H1 (cell line): ENCODE measurements at regions not wholly inside any gene's neighbourhood (a gene's known extent, or its start where the extent isn't known, plus 50 kb on each side); places are given as distances from the start of the nearest gene placed in this dataset.

ENCODE experiments used
- CTCF ChIA-PET: fragments of 300-600 bp; sonication (Branson Sonifier 250); formaldehyde crosslinking; loops from one replicate; lab custom pipeline; 2021; ENCODE audit not compliant: partially characterized antibody; lab: Charles Lee
- POLR2A ChIA-PET: fragments of 300-600 bp; sonication (Branson Sonifier 250); formaldehyde crosslinking; loops from one replicate; lab custom pipeline; 2021; ENCODE audit warnings: inconsistent platforms; ENCODE audit not compliant: partially characterized antibody; lab: Charles Lee
- DNase-seq, 2 experiments: peaks; one replicate each; pipeline versions ENCODE4 v3.0.0 to v3.0.0-alpha.2; 2010 to 2022; ENCODE audit warnings: low spot score in 2 of 2, low read depth in 1 of 2, mixed read lengths in 1 of 2
- FAIRE-seq: peaks from 2 replicates; lab custom pipeline; 2011; peaks lifted over from hg19 to GRCh38; lab: Jason Lieb, UNC
- H2AFZ ChIP-seq: 2 replicates; pipeline ENCODE4 v1.8.1; 2012; ENCODE audit warnings: low read length, inconsistent platforms
- H2AK5ac ChIP-seq: 2 replicates; pipeline ENCODE4 v1.6.1; 2013; ENCODE audit warnings: low read depth, low read length
- H2BK120ac ChIP-seq: replicated peaks from 2 replicates; pipeline ENCODE3; 2013; ENCODE audit warnings: low read depth, low read length, inconsistent platforms
- H2BK12ac ChIP-seq: 2 replicates; pipeline ENCODE4 v1.6.1; 2013; ENCODE audit warnings: low read depth, low read length
- H2BK15ac ChIP-seq: 2 replicates; pipeline ENCODE4 v1.6.1; 2013; ENCODE audit warnings: low read length
- H2BK20ac ChIP-seq: 2 replicates; pipeline ENCODE4 v1.6.1; 2013; ENCODE audit warnings: low read length
- H2BK5ac ChIP-seq: 2 replicates; pipeline ENCODE4 v1.6.1; 2013; ENCODE audit warnings: low read depth, low read length
- H3K14ac ChIP-seq: 2 replicates; pipeline ENCODE4 v1.6.1; 2013; ENCODE audit warnings: inconsistent platforms; ENCODE audit not compliant: insufficient read length
- H3K18ac ChIP-seq: 2 replicates; pipeline ENCODE4 v1.6.1; 2013; ENCODE audit warnings: low read length; ENCODE audit errors: extremely low read depth
- H3K23ac ChIP-seq: 2 replicates; pipeline ENCODE4 v1.6.1; 2013; ENCODE audit warnings: inconsistent platforms; ENCODE audit not compliant: insufficient read length
- H3K23me2 ChIP-seq: 2 replicates; pipeline ENCODE4 v1.6.1; 2013; ENCODE audit warnings: low read depth, low read length
- H3K27ac ChIP-seq: 2 replicates; pipeline ENCODE4 v1.6.1; 2011; ENCODE audit warnings: low read depth, low read length, inconsistent platforms
- H3K27me3 ChIP-seq, 4 experiments: replicated peaks in 1 of 4; 1 replicate in 1 of 4; 2 replicates in 3 of 4; pipeline versions ENCODE4 v1.6.1 to v1.8.1; 2011 to 2013; ENCODE audit warnings: low read length in 3 of 4, mild to moderate bottlenecking in 3 of 4, inconsistent platforms in 2 of 4, mixed read lengths in 2 of 4, moderate library complexity in 1 of 4; ENCODE audit not compliant: control insufficient read depth in 3 of 4, insufficient read depth in 3 of 4; ENCODE audit errors: extremely low read depth in 1 of 4
- H3K36me3 ChIP-seq, 4 experiments: 2 replicates each; pipeline versions ENCODE4 v1.6.1 to v1.8.1; 2011 to 2013; ENCODE audit warnings: mild to moderate bottlenecking in 4 of 4, low read length in 3 of 4, moderate library complexity in 2 of 4, control low read depth in 1 of 4, inconsistent platforms in 1 of 4; ENCODE audit not compliant: insufficient read depth in 4 of 4, control insufficient read depth in 2 of 4
- H3K4ac ChIP-seq: replicated peaks from 2 replicates; pipeline ENCODE3; 2013; ENCODE audit warnings: low read length, low read depth, mixed read lengths, inconsistent platforms; ENCODE audit not compliant: insufficient read length
- H3K4me1 ChIP-seq, 4 experiments: replicated peaks in 1 of 4; 1 replicate in 1 of 4; 2 replicates in 3 of 4; pipeline versions ENCODE4 v1.6.1 to v1.8.1; 2011 to 2013; ENCODE audit warnings: low read length in 3 of 4, inconsistent platforms in 2 of 4, mixed read lengths in 1 of 4; ENCODE audit not compliant: insufficient read depth in 4 of 4, control insufficient read depth in 3 of 4
- H3K4me2 ChIP-seq, 2 experiments: 2 replicates each; pipeline versions ENCODE4 v1.6.1 to v1.8.1; 2011 to 2013; ENCODE audit warnings: low read depth in 2 of 2, low read length in 2 of 2, control low read depth in 1 of 2, inconsistent platforms in 1 of 2, mild to moderate bottlenecking in 1 of 2; ENCODE audit not compliant: insufficient read depth in 1 of 2
- H3K4me3 ChIP-seq, 4 experiments: fragments of 200-600, 300-600 bp in 1 of 4; sonication (generic), shearing (Covaris generic), sonication (Bioruptor Twin) in 1 of 4; 2 replicates each; pipeline versions ENCODE4 v1.5.1 to v1.8.1; 2011 to 2016; ENCODE audit warnings: low read length in 4 of 4, low read depth in 3 of 4, control low read depth in 2 of 4, inconsistent platforms in 2 of 4, mild to moderate bottlenecking in 2 of 4, mixed read lengths in 1 of 4, moderate library complexity in 1 of 4; ENCODE audit not compliant: insufficient read depth in 2 of 4; ENCODE audit errors: extremely low read depth in 1 of 4
- H3K56ac ChIP-seq: replicated peaks from 2 replicates; pipeline ENCODE3; 2013; ENCODE audit warnings: low read depth, mild to moderate bottlenecking, mixed read lengths, low read length, inconsistent platforms; ENCODE audit not compliant: insufficient read length
- H3K79me1 ChIP-seq: 2 replicates; pipeline ENCODE4 v1.6.1; 2013; ENCODE audit warnings: low read depth, low read length, control low read depth
- H3K79me2 ChIP-seq, 2 experiments: 2 replicates each; pipeline versions ENCODE4 v1.6.1 to v1.8.1; 2012 to 2013; ENCODE audit warnings: low read length in 2 of 2, mild to moderate bottlenecking in 2 of 2, inconsistent platforms in 1 of 2; ENCODE audit not compliant: insufficient read depth in 2 of 2, control insufficient read depth in 1 of 2
- H3K9ac ChIP-seq, 4 experiments: replicated peaks in 1 of 4; 1 replicate in 1 of 4; 2 replicates in 3 of 4; pipeline versions ENCODE4 v1.6.1 to v1.8.1; 2011 to 2013; ENCODE audit warnings: low read depth in 3 of 4, low read length in 3 of 4, control low read depth in 2 of 4, mild to moderate bottlenecking in 2 of 4, moderate library complexity in 2 of 4, inconsistent platforms in 1 of 4; ENCODE audit errors: extremely low read depth in 1 of 4
- H3K9me3 ChIP-seq, 2 experiments: 2 replicates each; pipeline versions ENCODE4 v1.6.1 to v1.8.1; 2012 to 2013; ENCODE audit warnings: mild to moderate bottlenecking in 2 of 2, moderate library complexity in 2 of 2, control low read depth in 1 of 2, inconsistent platforms in 1 of 2, low read depth in 1 of 2, low read length in 1 of 2, mixed read lengths in 1 of 2; ENCODE audit not compliant: insufficient read depth in 2 of 2
- H4K20me1 ChIP-seq, 2 experiments: replicated peaks in 1 of 2; 2 replicates each; pipeline versions ENCODE3 to v1.8.1; 2011 to 2013; ENCODE audit warnings: inconsistent platforms in 2 of 2, low read length in 2 of 2, mild to moderate bottlenecking in 1 of 2; ENCODE audit not compliant: insufficient read depth in 2 of 2, control insufficient read depth in 1 of 2
- H4K5ac ChIP-seq: 2 replicates; pipeline ENCODE4 v1.6.1; 2013; ENCODE audit warnings: low read length, low read depth, mixed read lengths, inconsistent platforms; ENCODE audit not compliant: insufficient read length
- H4K8ac ChIP-seq: 2 replicates; pipeline ENCODE4 v1.8.0; 2013; ENCODE audit warnings: mild to moderate bottlenecking, moderate library complexity, low read length, inconsistent platforms; ENCODE audit not compliant: insufficient read depth; ENCODE audit errors: extremely low read depth
- H4K91ac ChIP-seq: replicated peaks from 2 replicates; pipeline ENCODE3; 2013; ENCODE audit warnings: low read length, mixed read lengths, inconsistent platforms; ENCODE audit not compliant: insufficient read length
- TEAD4 ChIP-seq: IDR thresholded peaks from 2 replicates; pipeline ENCODE4 v1.6.1; 2012; ENCODE audit warnings: low read depth, low read length, inconsistent platforms, mixed read lengths
- USF2 ChIP-seq: IDR thresholded peaks from 2 replicates; pipeline ENCODE4 v1.6.1; 2011; ENCODE audit warnings: low read length, improper control_type of control experiment
- WGBS, 2 experiments: shearing (Covaris generic) in 1 of 2; methylation state at CpG; one replicate each; pipeline versions ENCODE4 v1.1.6 to v1.1.7; 2013 to 2015; ENCODE audit warnings: low lambda C conversion rate in 2 of 2, mixed read lengths in 2 of 2, inconsistent platforms in 1 of 2, low coverage in 1 of 2, missing lambda C conversion rate in 1 of 2; ENCODE audit not compliant: insufficient replicate concordance in 2 of 2, insufficient coverage in 1 of 2, insufficient read length in 1 of 2; ENCODE audit errors: extremely low coverage in 1 of 2, missing lambda C conversion rate in 1 of 2; 5-methylcytosine and 5-hydroxymethylcytosine counted together

- CTCF ChIA-PET = interaction anchor here (0.6 to 3.6 kb wide), 12 partner anchors 11 to 95 kb away, joined by 3 to 17 read pairs (median 4); no protein-coding TSS in a partner anchor
- H3K9me3 ChIP-seq = peaks cover 1 to 6% of the 10 kb centered on the region in 2 experiments; a peak in 1 of 4 replicates
- H4K5ac ChIP-seq = peak overlapping the region; percentile 45
- peak overlapping the region; percentile 5; the same call in 1 of the 2 replicates for H3K18ac ChIP-seq
- no peak overlapping the region for H3K4ac ChIP-seq
- H2AFZ ChIP-seq = no peak overlapping the region
- H2BK120ac ChIP-seq = no peak overlapping the region
- TF ChIP-seq USF2 (no peak), TEAD4 (0 out of 2 replicates have a peak, but pooled peaks have one; percentile 24)
- TF ChIP-seq, all 59 proteins: peak for 1
- Histone ChIP-seq H3K36me3 (no peaks in the 10 kb centered on the region), H2AK5ac (0 out of 2 replicates have a peak overlapping the region, but pooled peaks have one; percentile 59), H2BK20ac (0 out of 2 replicates have a peak overlapping the region, but pooled peaks have one; percentile 43), H4K20me1 (no peaks in the 10 kb centered on the region), H4K91ac (peak overlapping the region; percentile 66), H3K56ac (no peak overlapping the region), H3K4me2 (no peak overlapping the region; a peak in 1 of 4 replicates), H3K9ac (0 out of 7 replicates have a peak overlapping the region, but pooled peaks of 2 of the 4 experiments have one; percentile 4), H2BK15ac (peak overlapping the region; percentile 36; the same call in 1 of the 2 replicates), H3K23ac (no peak overlapping the region), H4K8ac (peak overlapping the region; percentile 41), H2BK12ac (peak overlapping the region; percentile 30; the same call in 1 of the 2 replicates), H3K79me1 (no peaks in the 10 kb centered on the region), H2BK5ac (peak overlapping the region; percentile 85; the same call in 1 of the 2 replicates), H3K27me3 (no peaks in the 10 kb centered on the region; a peak in 1 of 7 replicates), H3K79me2 (peaks cover 0 to 10% of the 10 kb centered on the region in 2 experiments; a peak in 1 of 4 replicates), H3K4me1 (peaks cover 3 to 41% (median 30%) of the 10 kb centered on the region in 4 experiments), H3K23me2 (no peaks in the 10 kb centered on the region), H3K27ac (peak overlapping the region; percentile 51; the same call in 1 of the 2 replicates), H3K4me3 (no peak overlapping the region), H3K14ac (no peak overlapping the region)
- no peak for FAIRE-seq
- POLR2A ChIA-PET = interaction anchor here (1.1 to 2.1 kb wide), 2 partner anchors 16 to 59 kb away, joined by 4 to 5 read pairs; no protein-coding TSS in a partner anchor
- WGBS, 2 experiments = 80% methylated on average over 16 of the region's 21 CpGs; no CpG with 5 or more reads in 1 of the 2 experiments
- DNase-seq = no peak
These were observed 90.6 kb upstream of the CIBAR2 start for GRCh38 chr16:85202631-85203461.
